ENCODE measurements at regions not wholly inside any gene's neighbourhood (a gene's known extent, or its start where the extent isn't known, plus 50 kb on each side); places are given as distances from the start of the nearest gene placed in this dataset.

- Histone ChIP-seq H3K9me3 (replicated peaks in 1 of 2; ENCODE audit: control insufficient read depth in 1 of 2, insufficient read depth in 1 of 2, low read length in 2 of 2) (no peaks in the 10 kb centered on the region), H3K79me2 (ENCODE audit: insufficient read depth, low read length) (no peaks in the 10 kb centered on the region), H3K9ac (ENCODE audit: insufficient read depth, low read length, poor library complexity, severe bottlenecking) (no peak overlapping the region), H3K4me1 (ENCODE audit: control insufficient read depth in 1 of 2, insufficient read depth in 2 of 2, low read length in 2 of 2) (no peaks in the 10 kb centered on the region), H3K4me3 (replicated peaks in 1 of 3; ENCODE audit: low read depth in 2 of 3, low read length in 3 of 3) (no peak overlapping the region), H3K27me3 (ENCODE audit: control insufficient read depth in 2 of 2, insufficient read depth in 2 of 2, low read length in 2 of 2) (no peaks in the 10 kb centered on the region), H4K20me1 (ENCODE audit: insufficient read depth, low read length) (no peaks in the 10 kb centered on the region), H3K36me3 (replicated peaks in 1 of 2; ENCODE audit: control insufficient read depth in 1 of 2, insufficient read depth in 2 of 2, low read length in 2 of 2) (no peaks in the 10 kb centered on the region), H3K27ac (ENCODE audit: low read depth in 1 of 2, low read length in 2 of 2) (no peak overlapping the region), H3K4me2 (replicated peaks; ENCODE audit: extremely low read depth, low read length, poor library complexity, severe bottlenecking) (no peak overlapping the region), H2AFZ (ENCODE audit: insufficient read depth, low read depth, low read length, poor library complexity, severe bottlenecking) (no peak overlapping the region)
- Mint-ChIP-seq H3K27ac (no peak overlapping the region), H3K27me3 (ENCODE audit: low read depth in 3 of 3) (peaks cover 0 to 7% (median 1%) of the 10 kb centered on the region in 3 donors), H3K9me3 (peaks cover 0 to 2% (median 0%) of the 10 kb centered on the region in 7 donors), H3K36me3 (no peaks in the 10 kb centered on the region), H3K4me1 (no peaks in the 10 kb centered on the region), H3K4me3 (no peak overlapping the region)
- intact Hi-C loops (cut with micrococcal nuclease) = no loop called here
- no peak for TF ChIP-seq CTCF (IDR thresholded peaks at IDR 0.05)
- no CpG with 5 or more reads among the region's 2 CpGs for WGBS (ENCODE audit: insufficient coverage)
- DNase-seq = no peak
These were observed 141.3 kb downstream of the MAP3K7 start for GRCh38 chr6:90445533-90446108.

GRCh38 chr6:90444160-90444714, 142.6 kb downstream of the MAP3K7 start:
- Mint-ChIP-seq H3K27ac (no peak overlapping the region), H3K4me1 (no peaks in the 10 kb centered on the region), H3K27me3 (ENCODE audit: low read depth in 3 of 3) (peaks cover 0 to 7% (median 2%) of the 10 kb centered on the region in 3 donors), H3K36me3 (no peaks in the 10 kb centered on the region), H3K4me3 (no peak overlapping the region), H3K9me3 (peaks cover 0 to 2% (median 0%) of the 10 kb centered on the region in 7 donors)
- Histone ChIP-seq H3K4me2 (replicated peaks; ENCODE audit: extremely low read depth, low read length, poor library complexity, severe bottlenecking) (no peak overlapping the region), H3K4me3 (replicated peaks in 1 of 3; ENCODE audit: low read depth in 2 of 3, low read length in 3 of 3) (no peak overlapping the region), H3K9me3 (replicated peaks in 1 of 2; ENCODE audit: control insufficient read depth in 1 of 2, insufficient read depth in 1 of 2, low read length in 2 of 2) (no peaks in the 10 kb centered on the region), H3K36me3 (replicated peaks in 1 of 2; ENCODE audit: control insufficient read depth in 1 of 2, insufficient read depth in 2 of 2, low read length in 2 of 2) (no peaks in the 10 kb centered on the region), H3K4me1 (ENCODE audit: control insufficient read depth in 1 of 2, insufficient read depth in 2 of 2, low read length in 2 of 2) (no peaks in the 10 kb centered on the region), H3K79me2 (ENCODE audit: insufficient read depth, low read length) (no peaks in the 10 kb centered on the region), H3K9ac (ENCODE audit: insufficient read depth, low read length, poor library complexity, severe bottlenecking) (no peak overlapping the region), H2AFZ (ENCODE audit: insufficient read depth, low read depth, low read length, poor library complexity, severe bottlenecking) (no peak overlapping the region), H4K20me1 (ENCODE audit: insufficient read depth, low read length) (no peaks in the 10 kb centered on the region), H3K27me3 (ENCODE audit: control insufficient read depth in 2 of 2, insufficient read depth in 2 of 2, low read length in 2 of 2) (no peaks in the 10 kb centered on the region), H3K27ac (ENCODE audit: low read depth in 1 of 2, low read length in 2 of 2) (no peak overlapping the region)
- 94% methylated on average over 5 of the region's 8 CpGs for WGBS (ENCODE audit: insufficient coverage)
- no peak for DNase-seq
- no peak for TF ChIP-seq CTCF (IDR thresholded peaks at IDR 0.05)
- intact Hi-C loops (cut with micrococcal nuclease) = no loop called here

Data from CD14-positive monocyte (primary cell).